ENCODE measurements at regions not wholly inside any gene's neighbourhood (a gene's known extent, or its start where the extent isn't known, plus 50 kb on each side); places are given as distances from the start of the nearest gene placed in this dataset.

DNA sequence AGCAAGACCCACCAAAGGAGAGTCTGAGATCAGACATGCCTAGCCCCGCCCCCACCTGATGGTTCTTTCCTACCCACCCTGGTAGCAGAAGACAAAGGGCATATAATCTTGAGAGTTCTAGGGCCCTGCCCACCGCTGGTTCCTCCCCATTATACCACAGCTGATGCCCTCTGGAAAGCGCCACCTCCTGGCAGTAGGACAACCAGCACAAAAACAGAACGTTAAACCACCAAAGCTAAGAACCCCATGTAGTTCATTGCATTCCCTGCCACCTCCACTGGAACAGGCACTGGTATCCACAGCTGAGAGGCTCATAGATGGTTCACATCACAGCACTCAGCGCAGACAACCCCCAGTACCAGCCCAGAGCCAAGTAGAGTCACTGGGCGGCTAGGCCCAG lies 81.2 kb upstream of the TRPC7 start:
- TF ChIP-seq POLR2AphosphoS5 (IDR thresholded peaks at IDR 0.05; ENCODE audit: borderline replicate concordance, low read depth, low read length) (no peak), EZH2 (IDR thresholded peaks at IDR 0.05) (no peak)

Measured in SK-N-MC (cell line).